BE2C (cell line): ENCODE measurements at regions not wholly inside any gene's neighbourhood (a gene's known extent, or its start where the extent isn't known, plus 50 kb on each side); places are given as distances from the start of the nearest gene placed in this dataset.

Source experiments
- DNase-seq: peaks from one replicate; pipeline ENCODE4 v3.0.0-alpha.2; 2020
- H3K27me3 ChIP-seq: fragments of 250-450 bp; sonication (Bioruptor Pico); 2 replicates; pipeline ENCODE4 v1.5.1; 2020; ENCODE audit warnings: mild to moderate bottlenecking
- H3K36me3 ChIP-seq: fragments of 250-450 bp; sonication (Bioruptor Pico); 2 replicates; pipeline ENCODE4 v1.5.1; 2020; ENCODE audit warnings: mild to moderate bottlenecking
- H3K4me1 ChIP-seq: fragments of 250-450 bp; sonication (Bioruptor Pico); 2 replicates; pipeline ENCODE4 v1.5.1; 2020
- H3K4me3 ChIP-seq: 2 replicates; pipeline ENCODE4 v1.5.1; 2011; ENCODE audit warnings: low read depth, low read length
- H3K9me3 ChIP-seq: fragments of 250-450 bp; sonication (Bioruptor Pico); 2 replicates; pipeline ENCODE4 v1.5.1; 2020
- TF ChIP-seq, protein P1 (sequence below): IDR thresholded peaks from 2 replicates; pipeline ENCODE4 v1.5.1; 2012; ENCODE audit warnings: mild to moderate bottlenecking, low read depth, low read length

DNA sequence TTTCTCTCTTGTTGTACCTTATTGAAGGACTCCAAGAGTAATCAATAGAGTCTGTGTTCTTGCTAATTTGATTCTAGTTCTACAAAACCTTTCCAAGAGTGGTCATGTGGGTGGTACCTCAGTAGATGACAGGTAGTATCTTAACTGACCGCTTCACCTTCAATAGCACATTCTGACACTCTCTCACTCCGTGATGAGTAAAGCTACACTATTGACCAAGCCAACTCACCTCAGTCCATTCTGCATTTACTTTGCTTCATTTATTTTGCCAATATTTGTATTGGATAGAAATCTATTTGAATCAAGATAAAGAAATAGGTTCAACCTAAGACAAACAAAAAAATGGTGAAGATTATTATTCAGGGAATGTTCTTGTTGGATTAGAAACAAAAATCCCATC, 1869.6 kb upstream of the CELF4 start:
- TF ChIP-seq, protein P1, sequence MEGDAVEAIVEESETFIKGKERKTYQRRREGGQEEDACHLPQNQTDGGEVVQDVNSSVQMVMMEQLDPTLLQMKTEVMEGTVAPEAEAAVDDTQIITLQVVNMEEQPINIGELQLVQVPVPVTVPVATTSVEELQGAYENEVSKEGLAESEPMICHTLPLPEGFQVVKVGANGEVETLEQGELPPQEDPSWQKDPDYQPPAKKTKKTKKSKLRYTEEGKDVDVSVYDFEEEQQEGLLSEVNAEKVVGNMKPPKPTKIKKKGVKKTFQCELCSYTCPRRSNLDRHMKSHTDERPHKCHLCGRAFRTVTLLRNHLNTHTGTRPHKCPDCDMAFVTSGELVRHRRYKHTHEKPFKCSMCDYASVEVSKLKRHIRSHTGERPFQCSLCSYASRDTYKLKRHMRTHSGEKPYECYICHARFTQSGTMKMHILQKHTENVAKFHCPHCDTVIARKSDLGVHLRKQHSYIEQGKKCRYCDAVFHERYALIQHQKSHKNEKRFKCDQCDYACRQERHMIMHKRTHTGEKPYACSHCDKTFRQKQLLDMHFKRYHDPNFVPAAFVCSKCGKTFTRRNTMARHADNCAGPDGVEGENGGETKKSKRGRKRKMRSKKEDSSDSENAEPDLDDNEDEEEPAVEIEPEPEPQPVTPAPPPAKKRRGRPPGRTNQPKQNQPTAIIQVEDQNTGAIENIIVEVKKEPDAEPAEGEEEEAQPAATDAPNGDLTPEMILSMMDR, result no peak
- H3K36me3 ChIP-seq, result no peaks in the 10 kb centered on the region
- no peak overlapping the region for H3K4me3 ChIP-seq
- H3K9me3 ChIP-seq, result no peaks in the 10 kb centered on the region
- no peaks in the 10 kb centered on the region for H3K4me1 ChIP-seq
- H3K27me3 ChIP-seq, result no peaks in the 10 kb centered on the region
- DNase-seq, result no peak

DNA sequence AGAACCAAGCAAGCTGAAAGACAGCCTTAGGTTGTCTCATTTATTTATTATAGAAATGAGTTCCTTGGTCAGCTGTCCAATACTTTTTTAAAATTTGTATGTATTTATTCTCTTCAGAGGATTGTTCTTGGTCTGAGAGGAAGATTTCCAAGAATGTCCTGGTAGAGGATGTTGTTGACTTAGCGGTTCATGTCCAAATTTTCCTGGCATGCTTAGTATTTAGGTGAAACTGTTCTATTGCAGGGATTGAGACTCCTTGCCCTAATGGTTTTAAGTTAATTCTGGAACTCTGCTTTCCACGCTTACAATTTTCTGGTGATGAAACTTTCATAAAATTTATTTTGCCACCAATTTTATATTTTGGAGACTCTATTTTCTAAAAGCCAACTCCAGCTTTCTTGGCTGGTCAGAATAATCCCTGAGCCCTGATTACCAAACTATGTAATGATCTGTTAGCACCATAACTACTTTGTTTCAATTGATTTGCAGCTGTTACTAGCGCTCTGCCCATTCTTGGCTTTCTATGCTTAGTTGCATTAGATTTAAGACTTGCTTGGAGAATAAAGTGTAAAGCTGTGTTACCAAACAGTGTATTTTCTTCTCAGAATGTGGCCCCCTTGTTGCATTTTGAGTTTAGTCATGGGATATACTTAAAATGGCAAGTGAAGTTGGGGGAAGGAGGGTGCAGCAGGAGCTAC, 1868.8 kb upstream of the CELF4 start:
- Histone ChIP-seq H3K4me3 (no peak overlapping the region), H3K36me3 (no peaks in the 10 kb centered on the region), H3K4me1 (no peaks in the 10 kb centered on the region), H3K9me3 (no peaks in the 10 kb centered on the region), H3K27me3 (no peaks in the 10 kb centered on the region)
- TF ChIP-seq, protein P1, result no peak
- no peak for DNase-seq

DNA sequence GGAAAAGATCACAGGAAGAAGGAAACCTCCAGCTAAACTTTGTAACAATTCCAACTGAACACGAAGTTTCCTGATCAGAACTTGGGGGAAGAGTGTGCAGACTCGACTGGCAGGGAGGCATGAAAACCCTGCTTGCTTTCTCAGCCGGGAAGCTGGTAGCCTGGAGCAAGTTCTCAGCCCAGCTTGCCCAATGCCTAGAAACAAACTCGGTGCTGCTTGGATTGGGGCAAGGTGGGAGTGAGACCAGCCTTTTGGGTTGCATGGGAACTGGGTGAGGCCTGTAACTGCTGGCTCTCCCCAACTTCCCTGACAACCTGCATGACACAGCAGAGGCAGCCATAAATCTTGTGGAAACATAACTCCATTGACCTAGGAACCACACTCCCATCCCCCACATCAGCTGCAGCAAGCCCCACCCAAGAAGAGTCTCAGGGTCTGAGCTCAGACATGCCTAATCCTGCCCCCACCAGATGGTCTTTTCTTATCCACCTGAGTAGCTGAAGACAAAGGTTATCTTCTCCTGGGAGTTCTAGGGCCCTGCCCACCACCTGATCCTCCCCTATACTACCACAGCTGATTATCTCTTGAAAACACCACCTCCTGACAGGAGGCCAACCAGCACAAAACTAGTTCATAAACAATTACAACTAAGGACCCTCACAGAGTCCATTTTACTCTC, 1859.7 kb upstream of the CELF4 start:
- no peak for DNase-seq
- no peaks in the 10 kb centered on the region for H3K9me3 ChIP-seq
- TF ChIP-seq, protein P1, result no peak
- no peak overlapping the region for H3K4me3 ChIP-seq
- no peaks in the 10 kb centered on the region for H3K4me1 ChIP-seq
- no peaks in the 10 kb centered on the region for H3K27me3 ChIP-seq
- H3K36me3 ChIP-seq, result no peaks in the 10 kb centered on the region

DNA sequence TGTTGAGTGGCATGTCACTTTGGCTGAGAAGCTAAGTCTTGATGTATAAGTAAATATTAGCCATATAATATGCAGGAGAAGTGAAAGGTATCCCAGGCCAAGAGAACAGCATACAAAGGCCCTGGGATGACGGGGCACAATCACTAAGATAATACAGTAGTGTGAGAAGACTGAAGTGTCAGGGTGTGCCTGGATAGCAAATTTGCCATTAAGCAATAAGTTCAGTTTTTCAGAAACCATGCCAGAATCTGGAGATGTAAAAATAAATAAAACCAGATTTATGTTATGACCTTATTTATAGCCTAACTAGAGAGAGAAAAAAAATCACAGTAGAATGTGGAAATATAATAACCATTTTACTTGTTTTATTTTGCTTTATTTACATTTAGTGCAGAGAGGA, 1858.7 kb upstream of the CELF4 start:
- Histone ChIP-seq H3K9me3 (no peaks in the 10 kb centered on the region), H3K4me3 (no peak overlapping the region), H3K4me1 (no peaks in the 10 kb centered on the region), H3K36me3 (no peaks in the 10 kb centered on the region), H3K27me3 (no peaks in the 10 kb centered on the region)
- no peak for DNase-seq
- TF ChIP-seq, protein P1, result no peak

DNA sequence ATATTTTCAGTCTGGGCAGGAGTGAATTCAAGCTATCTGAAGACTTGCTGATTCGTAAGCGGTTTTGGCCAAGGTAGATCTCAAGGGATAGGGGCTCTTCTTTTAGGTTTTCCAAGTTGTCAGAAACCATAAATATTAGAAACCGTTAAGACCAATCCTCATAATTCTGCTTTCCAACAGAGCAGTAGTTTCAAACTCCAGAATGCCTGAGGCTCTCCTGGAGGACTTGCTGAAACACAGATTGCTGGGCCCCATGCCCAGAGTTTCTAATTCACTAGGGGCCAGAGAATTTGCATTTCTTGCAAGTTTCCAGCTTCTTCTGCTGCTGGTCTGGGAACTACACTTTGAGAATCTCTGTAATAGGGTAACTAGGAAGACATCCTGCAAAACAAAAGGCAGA, 1855.7 kb upstream of the CELF4 start:
- DNase-seq, result no peak

More for the DNA sequence above, 1855.7 kb upstream of the CELF4 start:
- Histone ChIP-seq H3K9me3 (no peaks in the 10 kb centered on the region), H3K4me3 (no peak overlapping the region), H3K27me3 (no peaks in the 10 kb centered on the region), H3K4me1 (no peaks in the 10 kb centered on the region), H3K36me3 (no peaks in the 10 kb centered on the region)
- TF ChIP-seq, protein P1, result no peak
